Smooth muscle cell (in vitro differentiated cells): ENCODE measurements at regions not wholly inside any gene's neighbourhood (a gene's known extent, or its start where the extent isn't known, plus 50 kb on each side); places are given as distances from the start of the nearest gene placed in this dataset.

ENCODE experiments used
- DNase-seq: peaks from one replicate; lab custom pipeline; 2025; ENCODE audit not compliant: unreplicated experiment; lab: John Stamatoyannopoulos, UW
- H2AFZ ChIP-seq: fragments of 200-600 bp; sonication (generic); 2 replicates; pipeline ENCODE4 v1.6.0; 2016; ENCODE audit warnings: antibody characterized with exemption, low read depth, mild to moderate bottlenecking
- H3F3A ChIP-seq: fragments of 200-600 bp; sonication (generic); 2 replicates; pipeline ENCODE4 v1.6.0; 2017; ENCODE audit warnings: antibody characterized with exemption, low read depth
- H3K27ac ChIP-seq: fragments of 200-600 bp; sonication (generic); 2 replicates; pipeline ENCODE4 v1.5.1; 2016; ENCODE audit warnings: low read depth, mild to moderate bottlenecking
- H3K27me3 ChIP-seq: fragments of 200-600 bp; sonication (generic); 2 replicates; pipeline ENCODE4 v1.6.1; 2016; ENCODE audit warnings: low read depth, mild to moderate bottlenecking
- H3K36me3 ChIP-seq: fragments of 200-600 bp; sonication (generic); 2 replicates; pipeline ENCODE4 v1.5.1; 2016; ENCODE audit warnings: low read depth
- H3K4me1 ChIP-seq: fragments of 200-600 bp; sonication (generic); 2 replicates; pipeline ENCODE4 v1.5.1; 2016; ENCODE audit warnings: low read depth
- H3K4me2 ChIP-seq: fragments of 200-600 bp; sonication (generic); 2 replicates; pipeline ENCODE4 v1.6.0; 2016; ENCODE audit warnings: mild to moderate bottlenecking
- H3K4me3 ChIP-seq: fragments of 200-600 bp; sonication (generic); 2 replicates; pipeline ENCODE4 v1.5.1; 2016; ENCODE audit warnings: mild to moderate bottlenecking
- H3K79me2 ChIP-seq: fragments of 200-600 bp; sonication (generic); 2 replicates; pipeline ENCODE4 v1.6.0; 2016; ENCODE audit warnings: low read depth, mild to moderate bottlenecking
- H3K9ac ChIP-seq: fragments of 200-600 bp; sonication (generic); 2 replicates; pipeline ENCODE4 v1.6.0; 2016; ENCODE audit warnings: low read depth
- H3K9me3 ChIP-seq: fragments of 200-600 bp; sonication (generic); replicated peaks from 2 replicates; pipeline ENCODE4 v1.5.1; 2016; ENCODE audit warnings: low read depth
- H4K20me1 ChIP-seq: fragments of 200-600 bp; sonication (generic); 2 replicates; pipeline ENCODE4 v1.6.0; 2016; ENCODE audit warnings: low read depth
- WGBS: methylation state at CpG from one replicate; pipeline ENCODE4 v1.1.7; 2016; ENCODE audit warnings: low lambda C conversion rate; 5-methylcytosine and 5-hydroxymethylcytosine counted together
- TF ChIP-seq, protein P1 (sequence below): fragments of 200-600 bp; sonication (generic); IDR thresholded peaks from 2 replicates; pipeline ENCODE4 v1.5.1; 2017; ENCODE audit warnings: borderline replicate concordance, mild to moderate bottlenecking, antibody characterized with exemption; ENCODE audit not compliant: insufficient read depth, poor library complexity, severe bottlenecking

DNA sequence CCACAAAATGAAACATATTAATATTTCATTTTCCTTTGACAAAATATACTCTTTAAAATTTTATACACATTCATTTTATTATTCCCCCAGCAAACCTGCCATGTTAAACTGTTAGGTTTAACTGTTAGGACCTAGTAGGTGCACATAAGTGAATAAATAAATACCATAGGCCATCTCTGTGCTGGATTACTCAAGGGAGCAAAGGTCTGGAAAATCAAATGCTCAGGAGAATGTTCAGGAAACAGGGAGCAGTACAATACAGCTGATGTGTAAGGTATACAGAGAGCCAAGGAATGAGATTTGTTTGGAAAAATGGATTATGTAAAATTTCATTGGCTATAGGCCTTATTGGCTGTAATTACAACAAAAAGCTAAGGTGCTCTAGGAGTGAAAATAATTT is 339.3 kb downstream of the BCKDHB start:
- H3K9me3 ChIP-seq = no peaks in the 10 kb centered on the region
- no peak overlapping the region for H2AFZ ChIP-seq
- no peaks in the 10 kb centered on the region for H3K4me1 ChIP-seq
- H4K20me1 ChIP-seq = no peaks in the 10 kb centered on the region
- H3K36me3 ChIP-seq = no peaks in the 10 kb centered on the region
- no peaks in the 10 kb centered on the region for H3F3A ChIP-seq
- H3K79me2 ChIP-seq = no peaks in the 10 kb centered on the region
- H3K27me3 ChIP-seq = no peaks in the 10 kb centered on the region
- no peak overlapping the region for H3K4me2 ChIP-seq
- DNase-seq = no peak
- H3K27ac ChIP-seq = no peak overlapping the region
- no peak overlapping the region for H3K4me3 ChIP-seq
- no peak overlapping the region for H3K9ac ChIP-seq
- TF ChIP-seq, protein P1, sequence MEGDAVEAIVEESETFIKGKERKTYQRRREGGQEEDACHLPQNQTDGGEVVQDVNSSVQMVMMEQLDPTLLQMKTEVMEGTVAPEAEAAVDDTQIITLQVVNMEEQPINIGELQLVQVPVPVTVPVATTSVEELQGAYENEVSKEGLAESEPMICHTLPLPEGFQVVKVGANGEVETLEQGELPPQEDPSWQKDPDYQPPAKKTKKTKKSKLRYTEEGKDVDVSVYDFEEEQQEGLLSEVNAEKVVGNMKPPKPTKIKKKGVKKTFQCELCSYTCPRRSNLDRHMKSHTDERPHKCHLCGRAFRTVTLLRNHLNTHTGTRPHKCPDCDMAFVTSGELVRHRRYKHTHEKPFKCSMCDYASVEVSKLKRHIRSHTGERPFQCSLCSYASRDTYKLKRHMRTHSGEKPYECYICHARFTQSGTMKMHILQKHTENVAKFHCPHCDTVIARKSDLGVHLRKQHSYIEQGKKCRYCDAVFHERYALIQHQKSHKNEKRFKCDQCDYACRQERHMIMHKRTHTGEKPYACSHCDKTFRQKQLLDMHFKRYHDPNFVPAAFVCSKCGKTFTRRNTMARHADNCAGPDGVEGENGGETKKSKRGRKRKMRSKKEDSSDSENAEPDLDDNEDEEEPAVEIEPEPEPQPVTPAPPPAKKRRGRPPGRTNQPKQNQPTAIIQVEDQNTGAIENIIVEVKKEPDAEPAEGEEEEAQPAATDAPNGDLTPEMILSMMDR = no peak

DNA sequence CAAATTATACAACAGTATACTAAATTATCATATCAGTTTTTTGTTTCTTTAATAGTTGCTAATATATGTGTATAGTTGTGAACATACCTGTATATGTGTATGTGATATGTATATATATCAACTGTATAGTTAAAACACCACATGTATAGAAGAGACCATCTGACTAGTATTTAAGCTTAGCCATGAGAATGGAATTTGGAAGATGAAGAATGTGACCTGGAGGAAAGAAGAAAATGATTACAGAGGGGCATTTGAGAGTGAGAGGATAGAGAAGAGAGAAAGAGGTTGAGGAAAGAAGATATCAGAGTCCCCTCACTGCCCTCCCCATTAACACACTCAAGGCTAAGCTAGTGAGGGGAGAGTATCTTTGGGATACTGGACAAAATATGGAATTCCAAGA is 335.9 kb downstream of the BCKDHB start:
- Histone ChIP-seq H3K4me2 (no peak overlapping the region), H3F3A (no peaks in the 10 kb centered on the region), H3K27me3 (no peaks in the 10 kb centered on the region), H3K36me3 (no peaks in the 10 kb centered on the region), H3K9ac (no peak overlapping the region), H4K20me1 (no peaks in the 10 kb centered on the region), H3K4me3 (no peak overlapping the region), H3K4me1 (peaks cover 25% of the 10 kb centered on the region), H3K9me3 (no peaks in the 10 kb centered on the region), H2AFZ (no peak overlapping the region), H3K79me2 (no peaks in the 10 kb centered on the region), H3K27ac (no peak overlapping the region)
- DNase-seq = no peak
- TF ChIP-seq, protein P1 = no peak

DNA sequence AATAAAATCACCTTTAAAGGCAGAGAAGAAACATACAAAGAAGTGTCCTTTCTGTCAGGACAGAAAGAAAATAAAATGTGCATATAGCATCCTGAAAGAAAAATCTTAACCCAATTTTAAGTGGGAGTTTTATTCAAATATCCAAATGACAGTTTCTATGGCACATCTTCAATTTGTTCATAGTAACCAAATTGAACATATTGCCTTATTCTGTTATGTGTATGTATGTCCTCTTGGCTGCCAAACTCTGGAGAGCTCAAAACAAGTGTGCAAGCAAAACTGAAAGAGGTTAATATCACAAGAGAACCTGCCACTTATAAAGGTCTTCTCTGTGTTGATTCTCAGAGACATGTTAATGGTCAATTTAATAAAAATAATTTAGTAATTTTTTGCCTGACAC is 334.7 kb downstream of the BCKDHB start:
- Histone ChIP-seq H3K4me2 (no peak overlapping the region), H3K27me3 (no peaks in the 10 kb centered on the region), H3F3A (no peaks in the 10 kb centered on the region), H3K4me3 (no peak overlapping the region), H3K79me2 (no peaks in the 10 kb centered on the region), H3K36me3 (no peaks in the 10 kb centered on the region), H3K9me3 (no peaks in the 10 kb centered on the region), H2AFZ (no peak overlapping the region), H3K4me1 (peaks cover 26% of the 10 kb centered on the region), H3K9ac (no peak overlapping the region), H3K27ac (peak overlapping the region; percentile 79), H4K20me1 (no peaks in the 10 kb centered on the region)
- no peak for DNase-seq
- TF ChIP-seq, protein P1 = no peak

DNA sequence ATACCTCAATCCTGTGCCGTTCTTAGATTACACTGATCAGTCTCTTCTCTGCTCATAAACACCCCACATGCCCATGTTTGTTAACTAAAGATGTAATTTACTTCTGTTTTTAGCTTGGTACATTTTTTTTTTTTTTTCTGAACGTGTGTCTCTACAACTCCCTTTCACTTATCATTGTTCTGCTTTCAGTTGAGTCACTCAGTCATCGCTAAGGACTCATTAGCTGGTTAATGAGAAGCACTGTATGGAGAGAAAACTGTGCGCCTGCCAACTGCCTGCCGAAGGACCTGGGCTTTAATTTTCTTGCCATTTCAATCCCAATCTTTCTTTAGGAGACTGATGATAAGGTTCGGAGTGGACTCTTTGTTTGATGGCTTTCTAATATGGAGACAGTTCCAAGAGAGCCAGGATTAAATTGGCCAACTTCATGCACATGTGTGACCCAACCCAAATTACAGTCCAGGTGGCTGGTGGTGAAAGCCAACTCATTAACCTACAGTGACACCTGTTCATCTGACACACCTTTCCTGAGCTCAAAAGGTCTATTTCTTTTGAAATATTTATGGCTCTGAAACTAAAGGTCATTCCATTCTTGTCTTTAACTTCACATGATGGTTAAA is 334.1 kb downstream of the BCKDHB start:
- Histone ChIP-seq H4K20me1 (no peaks in the 10 kb centered on the region), H3K4me1 (peaks cover 26% of the 10 kb centered on the region), H3K27ac (peak overlapping the region; percentile 79), H2AFZ (no peak overlapping the region), H3K79me2 (no peaks in the 10 kb centered on the region), H3K4me2 (no peak overlapping the region), H3K4me3 (no peak overlapping the region), H3F3A (no peaks in the 10 kb centered on the region), H3K36me3 (no peaks in the 10 kb centered on the region), H3K27me3 (no peaks in the 10 kb centered on the region), H3K9me3 (no peaks in the 10 kb centered on the region), H3K9ac (no peak overlapping the region)
- DNase-seq = no peak
- WGBS = 73% methylated on average over 6 of the region's 6 CpGs
- TF ChIP-seq, protein P1 = no peak
